ENCODE measurements at regions not wholly inside any gene's neighbourhood (a gene's known extent, or its start where the extent isn't known, plus 50 kb on each side); places are given as distances from the start of the nearest gene placed in this dataset.

GRCh38 chr7:54856856-54857255 is 97.8 kb upstream of the SEC61G start:
- DNase-seq = no peak

DNA sequence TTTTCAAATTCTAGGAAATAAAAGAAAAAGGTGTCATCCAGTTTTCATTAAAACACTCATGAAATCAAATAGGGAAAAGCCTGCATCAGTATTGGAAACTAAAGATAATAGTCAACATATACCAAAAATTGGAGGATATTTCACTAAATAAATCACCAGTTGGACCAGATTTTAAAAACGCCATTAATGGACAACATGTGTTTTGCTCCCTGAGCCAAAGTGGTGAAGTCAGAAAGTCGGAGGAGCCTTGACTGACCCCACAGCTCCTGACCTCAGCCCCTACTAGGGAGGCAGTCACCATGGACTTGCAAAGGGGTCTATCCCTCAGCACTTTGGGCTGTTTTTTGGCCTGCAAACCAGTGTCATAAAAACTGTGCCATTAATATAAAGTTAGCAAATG is 98.3 kb upstream of the SEC61G start:
- DNase-seq = no peak

DNA sequence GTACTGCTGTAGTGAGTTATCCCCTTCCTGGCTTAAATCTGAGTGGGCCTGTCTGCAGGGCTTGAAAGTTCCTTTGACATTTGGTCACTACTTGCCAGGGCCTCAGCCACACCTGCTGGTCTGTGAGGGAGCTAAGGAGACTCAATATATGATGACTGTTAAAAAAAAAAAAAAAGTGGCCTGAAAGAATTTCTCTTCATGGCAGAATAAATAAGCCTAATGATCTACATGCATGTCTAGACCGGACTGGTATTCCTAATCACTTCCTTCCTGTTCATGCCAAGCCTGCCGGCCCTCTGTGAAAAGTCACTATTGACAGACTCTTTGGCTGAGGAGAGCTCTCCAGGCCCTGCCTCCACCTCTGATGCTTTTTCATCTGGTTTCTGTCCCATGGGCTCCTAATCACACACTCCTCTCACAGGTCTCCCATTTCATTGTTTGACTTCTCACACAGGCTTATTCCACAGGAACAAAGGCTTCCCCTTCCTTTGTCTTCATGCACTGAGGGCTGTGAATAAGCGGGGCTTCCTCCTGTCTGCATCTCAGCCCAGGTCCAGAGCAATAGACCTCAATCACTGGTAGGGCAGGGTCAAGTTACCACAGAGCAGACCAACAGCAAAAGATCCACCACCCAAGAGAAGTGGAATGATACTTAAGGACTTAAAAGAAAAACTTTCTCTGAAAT is 99.1 kb upstream of the SEC61G start:
- no peak for DNase-seq

GRCh38 chr7:54859066-54859465 is 100.1 kb upstream of the SEC61G start:
- no peak for DNase-seq

DNA sequence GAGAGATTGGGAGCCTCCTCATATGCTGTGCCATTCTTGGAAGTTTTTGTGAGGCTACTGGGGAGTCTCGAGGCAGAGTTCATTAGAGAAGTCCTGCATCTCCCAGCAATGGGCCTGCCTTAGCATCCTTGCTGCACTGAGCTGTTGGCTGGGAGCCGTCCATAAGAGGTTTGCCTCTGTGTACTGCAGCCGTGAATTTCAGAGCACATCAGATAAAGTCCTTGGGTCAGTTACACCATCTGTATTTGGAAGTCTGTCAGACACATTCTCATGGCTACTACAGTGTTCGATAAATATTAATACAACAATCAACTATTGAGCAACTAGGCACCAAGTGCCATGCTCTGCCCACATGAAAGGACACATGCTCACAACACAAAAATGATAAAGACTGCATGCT is 100.5 kb upstream of the SEC61G start:
- no peak for DNase-seq

- no peak for DNase-seq
These were observed 101.2 kb upstream of the SEC61G start for GRCh38 chr7:54860003-54860775.

DNA sequence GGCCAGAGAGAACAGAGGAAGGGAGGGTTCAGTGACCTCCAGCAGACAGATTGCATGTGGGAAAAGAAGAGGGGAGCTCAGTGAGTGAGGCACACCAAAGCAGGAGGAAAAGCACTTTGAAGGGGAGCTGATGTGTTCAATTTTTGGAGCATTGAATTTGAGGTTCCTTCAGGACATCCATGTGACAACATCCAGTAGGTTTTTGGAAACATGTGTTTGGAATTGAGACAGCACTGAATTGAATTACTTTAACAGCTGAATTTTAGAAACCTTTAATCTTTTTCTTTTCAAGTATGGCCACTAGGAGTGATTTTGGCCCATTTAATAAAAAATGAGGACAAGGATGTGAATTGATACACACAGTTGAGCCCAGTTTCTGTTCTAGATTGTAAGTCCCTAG is 101.8 kb upstream of the SEC61G start:
- DNase-seq = no peak

- DNase-seq = no peak
These were observed 105.7 kb upstream of the SEC61G start for GRCh38 chr7:54864663-54865062.

DNA sequence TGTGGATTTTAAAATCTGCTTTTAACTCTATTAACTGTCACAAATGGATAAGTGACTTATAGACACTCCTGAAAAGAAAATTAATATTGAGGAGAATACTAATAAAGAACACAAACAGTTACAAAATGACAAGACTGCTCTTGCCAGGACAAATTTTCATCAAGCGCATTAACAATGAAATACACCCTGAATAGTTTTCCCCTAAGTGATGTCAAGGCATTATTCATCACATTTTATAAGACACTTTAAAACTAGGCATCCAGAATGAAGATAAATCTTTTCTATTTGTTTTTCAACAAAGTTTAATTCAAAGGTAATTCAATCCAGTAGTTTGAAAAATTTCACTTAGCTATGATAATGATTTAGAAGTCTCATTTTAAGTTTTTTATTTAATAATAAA is 110.5 kb upstream of the SEC61G start:
- DNase-seq = no peak

DNA sequence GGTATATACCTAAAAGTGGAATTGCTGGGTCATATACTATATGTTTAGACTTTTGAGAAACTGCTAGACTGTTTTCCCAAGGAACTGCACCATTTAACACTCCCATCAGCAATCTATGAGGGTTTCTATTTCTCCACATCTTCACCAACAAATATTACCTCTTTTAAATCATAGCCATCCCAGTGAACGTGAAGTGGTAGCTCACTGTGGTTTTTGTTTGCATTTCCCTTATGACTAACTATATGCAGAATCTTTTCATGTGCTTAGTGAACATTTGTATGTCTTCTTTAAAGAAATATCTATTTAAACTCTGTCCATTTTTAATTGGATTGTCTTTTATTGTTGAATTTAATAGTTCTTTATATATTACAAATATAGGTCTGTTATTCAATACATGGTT is 115.8 kb upstream of the SEC61G start:
- no peak for DNase-seq

DNA sequence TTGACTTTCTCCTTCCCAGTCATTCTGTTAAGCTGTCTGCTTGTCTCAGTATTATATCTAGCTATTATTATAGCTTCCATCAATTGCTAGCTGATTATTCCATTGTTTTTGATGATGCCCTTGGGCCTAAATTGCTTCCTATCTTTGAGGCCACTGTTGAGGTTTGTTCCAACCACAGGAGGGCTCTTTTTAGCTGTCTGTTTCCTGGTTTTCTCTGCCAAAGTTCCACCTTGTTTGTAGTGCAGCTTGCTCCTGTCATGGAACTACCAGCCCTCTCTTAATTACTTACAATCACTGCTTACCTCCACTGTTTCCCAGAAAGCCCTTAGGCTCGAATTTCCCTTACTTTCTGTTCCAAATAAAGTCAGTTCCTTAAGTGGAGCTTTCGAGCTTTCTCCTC is 118.7 kb upstream of the SEC61G start:
- DNase-seq = no peak

- DNase-seq = no peak
These were observed 119.3 kb upstream of the SEC61G start for GRCh38 chr7:54878339-54878738.

- DNase-seq = no peak
These were observed 120.8 kb upstream of the SEC61G start for GRCh38 chr7:54879776-54880175.

- DNase-seq = no peak
These were observed 121.4 kb upstream of the SEC61G start for GRCh38 chr7:54880326-54880989.

DNA sequence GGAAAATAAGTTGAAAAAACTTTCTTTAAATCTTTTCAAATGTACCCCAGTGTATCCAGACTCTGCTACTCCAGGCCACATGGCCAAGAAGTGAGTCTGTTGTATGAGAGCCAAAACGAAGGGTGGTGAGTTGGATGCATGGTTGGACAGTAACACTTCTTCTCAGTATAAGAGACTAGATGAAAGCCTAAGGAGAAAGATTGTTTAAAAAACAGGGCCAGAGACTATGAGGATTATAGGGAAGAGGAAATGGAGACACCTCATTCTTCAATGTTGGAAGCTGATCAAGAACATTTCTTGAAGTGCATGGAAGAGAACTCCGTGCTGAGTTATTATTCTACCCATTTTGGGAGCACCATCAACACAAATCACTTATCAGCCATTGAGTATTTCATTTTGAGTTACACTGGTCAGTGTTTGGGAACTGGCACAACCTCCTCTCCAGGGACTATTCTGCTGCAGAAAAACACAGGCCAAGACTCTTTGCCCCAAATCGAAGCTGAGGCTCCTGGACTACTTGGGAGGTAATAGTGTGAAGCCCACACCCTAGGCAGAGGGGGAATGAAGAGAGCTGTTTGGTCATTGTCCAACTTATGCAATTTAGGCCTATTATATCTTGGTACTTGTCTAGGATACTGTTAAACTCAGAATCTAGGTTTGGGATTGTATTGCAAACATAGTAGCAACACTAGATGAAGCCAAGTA is 123.0 kb upstream of the SEC61G start:
- DNase-seq = no peak

DNA sequence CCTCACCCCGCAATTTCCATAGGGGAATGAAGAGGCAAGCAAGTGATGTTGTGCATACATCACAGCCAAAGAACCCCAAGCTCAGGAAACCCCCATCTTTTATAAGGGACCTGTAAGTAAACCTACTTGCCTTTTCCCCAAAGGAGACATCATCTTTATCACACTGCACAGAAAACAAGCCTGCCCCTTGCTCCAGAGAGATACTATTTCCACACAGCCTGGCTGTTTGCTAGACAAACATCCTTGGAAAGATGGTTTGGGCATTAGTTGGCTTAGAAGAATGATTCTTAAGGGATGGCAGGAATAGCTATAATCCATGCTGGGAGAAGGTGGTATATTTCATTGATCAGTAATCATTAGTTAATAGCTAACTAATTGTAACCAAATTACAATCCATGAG is 123.7 kb upstream of the SEC61G start:
- DNase-seq = no peak

GRCh38 chr7:54883576-54883975 is 124.6 kb upstream of the SEC61G start:
- DNase-seq = no peak

DNA sequence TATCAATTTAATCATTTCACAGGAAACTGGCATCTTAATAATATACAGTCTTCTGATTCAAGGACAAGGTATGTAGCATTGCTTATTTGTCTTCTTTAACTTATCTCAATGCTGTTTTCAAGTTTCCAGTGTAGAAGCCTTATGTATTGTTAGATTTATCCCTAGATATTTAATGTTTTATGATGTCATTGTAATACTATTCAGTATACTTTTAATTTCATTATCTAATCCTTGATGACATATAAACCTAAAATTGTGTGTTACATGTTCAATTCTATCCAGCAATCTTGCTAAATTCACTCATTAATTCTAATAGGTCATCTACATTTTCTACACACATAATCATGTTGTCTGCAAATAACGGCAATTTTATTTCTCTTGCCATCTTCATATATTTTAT is 126.3 kb upstream of the SEC61G start:
- DNase-seq = no peak

DNA sequence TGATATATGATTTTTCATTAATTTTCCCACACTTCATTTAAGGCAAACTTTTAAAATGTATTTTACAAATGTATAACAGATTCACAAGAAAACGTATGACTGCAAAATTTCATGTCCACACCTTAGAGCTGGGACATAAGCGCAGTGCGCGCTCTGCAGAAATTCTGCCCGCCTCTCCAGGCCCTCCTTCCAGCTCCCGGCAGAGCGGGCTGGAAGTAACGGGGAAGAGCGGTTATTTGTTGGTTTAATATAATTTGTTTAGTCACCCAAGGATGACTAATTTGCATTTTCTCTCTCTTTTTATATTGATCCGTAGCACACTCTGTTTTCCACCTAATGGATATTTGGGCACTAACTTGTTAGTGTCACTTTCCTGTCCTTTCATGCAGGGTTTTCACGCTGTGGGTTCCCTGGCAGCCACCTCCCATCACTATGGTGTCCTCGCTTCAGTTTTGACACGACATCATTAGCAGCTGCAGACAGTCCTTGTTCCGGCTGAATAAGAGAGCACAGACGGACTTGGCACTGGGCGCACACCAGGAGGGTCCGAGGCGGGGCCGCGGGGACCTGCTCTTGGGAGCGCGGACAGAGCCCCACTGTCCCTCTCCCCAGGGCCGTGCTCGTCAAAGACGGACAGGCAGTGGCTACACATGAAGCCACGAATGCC is 129.2 kb upstream of the SEC61G start:
- no peak for DNase-seq

- DNase-seq = no peak
These were observed 129.7 kb upstream of the SEC61G start for GRCh38 chr7:54888734-54889082.

DNA sequence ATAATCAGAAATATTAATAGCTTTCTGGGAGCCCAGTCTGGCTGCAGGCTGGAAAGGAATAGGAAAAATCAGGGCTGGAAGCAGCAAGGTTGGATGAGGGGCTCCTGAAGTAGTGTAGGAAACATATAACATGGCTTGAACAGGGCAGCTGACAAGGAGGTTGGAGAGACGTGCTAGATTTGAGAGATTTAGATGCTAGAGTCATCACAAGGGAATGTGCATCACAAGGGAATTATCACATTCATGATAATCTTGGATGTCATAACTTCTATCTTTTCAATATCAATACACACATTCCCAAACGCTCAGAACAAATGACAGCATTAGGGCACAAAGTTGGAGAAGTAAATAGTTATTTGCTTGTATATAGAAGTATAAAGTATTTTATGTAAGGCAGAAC is 120.9 kb upstream of the EGFR start:
- DNase-seq = no peak

DNA sequence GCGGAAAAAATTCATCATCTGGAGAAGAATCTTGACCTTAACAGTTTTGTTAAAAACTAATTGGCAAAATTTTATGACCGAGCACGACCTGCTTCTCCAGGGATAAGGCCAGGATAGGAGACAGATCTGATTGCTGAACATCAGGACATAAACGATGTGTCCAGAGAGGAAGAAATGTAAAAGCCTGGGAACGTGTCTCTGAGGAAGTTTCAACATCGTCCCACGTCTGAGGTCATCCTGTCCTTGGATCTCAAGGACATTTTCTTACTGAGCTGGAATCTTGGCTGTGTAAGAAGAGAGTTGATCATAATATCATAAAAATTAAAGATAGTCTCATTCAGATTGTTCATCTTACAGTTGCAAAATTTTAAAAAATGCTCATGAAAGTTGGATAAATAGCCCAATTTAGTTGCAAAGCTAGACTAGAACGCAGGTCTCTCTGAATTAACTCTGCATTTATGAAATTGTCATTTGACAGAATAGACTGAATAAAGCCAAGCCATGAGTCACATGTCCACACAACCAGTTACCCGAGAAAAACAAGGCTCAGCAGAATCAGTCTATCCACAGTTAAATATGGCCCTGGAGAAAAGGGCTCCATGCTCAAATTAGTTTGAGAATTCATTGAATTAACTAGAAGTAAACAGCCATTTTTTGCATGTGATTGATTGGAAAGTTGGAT is 120.0 kb upstream of the EGFR start:
- DNase-seq = no peak

- no peak for DNase-seq
These were observed 117.0 kb upstream of the EGFR start for GRCh38 chr7:54901840-54902239.

All from NCI-H1436 (cell line).